ENCODE measurements at regions not wholly inside any gene's neighbourhood (a gene's known extent, or its start where the extent isn't known, plus 50 kb on each side); places are given as distances from the start of the nearest gene placed in this dataset.

GRCh38 chr20:7490288-7490687, 450.0 kb downstream of the HAO1 start:
- Histone ChIP-seq H3K36me3 (no peaks in the 10 kb centered on the region), H3K27ac (no peak overlapping the region), H3K9me3 (ENCODE audit: low read depth) (no peaks in the 10 kb centered on the region), H3K4me1 (ENCODE audit: low read depth) (no peaks in the 10 kb centered on the region), H3K4me3 (no peak overlapping the region), H3K27me3 (no peaks in the 10 kb centered on the region)
- TF ChIP-seq CTCF (IDR thresholded peaks at IDR 0.05; ENCODE audit: low read depth, low read length), result no peak
- no peak for DNase-seq (ENCODE audit: low read depth in 1 of 2, low spot score in 1 of 2)

GRCh38 chr20:7492257-7492656, 448.0 kb downstream of the HAO1 start:
- Histone ChIP-seq H3K4me1 (ENCODE audit: low read depth) (peaks cover 3% of the 10 kb centered on the region), H3K9me3 (ENCODE audit: low read depth) (no peaks in the 10 kb centered on the region), H3K27ac (no peak overlapping the region), H3K27me3 (no peaks in the 10 kb centered on the region), H3K36me3 (no peaks in the 10 kb centered on the region), H3K4me3 (no peak overlapping the region)
- no peak for TF ChIP-seq CTCF (IDR thresholded peaks at IDR 0.05; ENCODE audit: low read depth, low read length)
- no peak for DNase-seq (ENCODE audit: low read depth in 1 of 2, low spot score in 1 of 2)

DNA sequence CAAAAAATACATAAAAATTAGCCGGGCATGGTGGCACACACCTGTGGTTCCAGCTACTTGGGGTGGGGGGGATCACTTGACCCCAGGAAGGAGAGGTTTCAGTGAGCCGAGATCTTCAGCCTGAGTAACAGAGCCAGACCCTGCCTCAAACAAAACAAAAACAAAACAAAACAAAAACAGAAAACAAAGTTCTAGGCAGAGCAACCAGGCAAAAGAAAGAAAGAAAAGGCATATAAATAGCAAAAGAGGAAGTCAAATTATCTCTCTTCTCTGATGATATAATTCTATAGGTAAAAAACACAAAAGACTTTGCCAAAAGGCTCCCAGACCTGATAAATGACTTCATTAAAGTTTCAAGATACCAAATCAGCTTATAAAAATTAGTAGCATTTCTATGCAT, 446.9 kb downstream of the HAO1 start:
- Histone ChIP-seq H3K27ac (no peak overlapping the region), H3K9me3 (ENCODE audit: low read depth) (no peaks in the 10 kb centered on the region), H3K4me3 (no peak overlapping the region), H3K4me1 (ENCODE audit: low read depth) (peaks cover 3% of the 10 kb centered on the region), H3K27me3 (no peaks in the 10 kb centered on the region), H3K36me3 (no peaks in the 10 kb centered on the region)
- DNase-seq (ENCODE audit: low read depth in 1 of 2, low spot score in 1 of 2), result no peak
- no peak for TF ChIP-seq CTCF (IDR thresholded peaks at IDR 0.05; ENCODE audit: low read depth, low read length)

DNA sequence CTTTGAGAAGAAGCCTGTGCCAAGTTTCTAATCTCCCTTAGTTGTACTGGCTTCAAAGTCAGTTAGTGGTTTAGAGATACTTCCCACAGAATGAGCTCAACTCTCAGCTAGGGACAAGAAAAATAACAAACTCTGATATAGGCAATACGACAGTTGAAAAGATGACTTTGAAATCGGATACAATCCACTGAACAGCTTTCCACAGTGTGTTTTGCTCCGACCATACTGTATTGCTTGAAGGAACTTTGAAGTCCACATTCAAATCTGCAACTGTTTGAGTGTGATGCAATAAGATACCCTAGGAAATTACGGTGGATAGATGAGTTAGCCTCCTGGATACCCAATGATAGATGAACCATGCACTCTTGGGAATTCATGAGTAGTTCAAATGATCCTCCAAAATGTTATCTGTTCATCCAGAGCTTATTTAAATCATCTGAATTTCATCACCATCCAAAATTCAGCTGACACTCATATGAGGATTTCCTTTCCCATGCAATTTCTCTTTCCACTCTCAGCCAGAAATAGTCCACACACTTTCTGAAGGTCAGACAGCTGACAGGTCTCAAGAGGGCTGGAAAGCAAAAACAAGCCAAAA, 443.8 kb downstream of the HAO1 start:
- no peak overlapping the region for H3K27ac ChIP-seq
- peaks cover 3% of the 10 kb centered on the region for H3K4me1 ChIP-seq (ENCODE audit: low read depth)
- no peaks in the 10 kb centered on the region for H3K36me3 ChIP-seq
- no peaks in the 10 kb centered on the region for H3K27me3 ChIP-seq
- H3K9me3 ChIP-seq (ENCODE audit: low read depth), result no peaks in the 10 kb centered on the region
- TF ChIP-seq CTCF (IDR thresholded peaks at IDR 0.05; ENCODE audit: low read depth, low read length), result no peak
- no peak overlapping the region for H3K4me3 ChIP-seq
- DNase-seq (ENCODE audit: low read depth in 1 of 2, low spot score in 1 of 2), result peak in 1 of 2 donors; percentile 45

DNA sequence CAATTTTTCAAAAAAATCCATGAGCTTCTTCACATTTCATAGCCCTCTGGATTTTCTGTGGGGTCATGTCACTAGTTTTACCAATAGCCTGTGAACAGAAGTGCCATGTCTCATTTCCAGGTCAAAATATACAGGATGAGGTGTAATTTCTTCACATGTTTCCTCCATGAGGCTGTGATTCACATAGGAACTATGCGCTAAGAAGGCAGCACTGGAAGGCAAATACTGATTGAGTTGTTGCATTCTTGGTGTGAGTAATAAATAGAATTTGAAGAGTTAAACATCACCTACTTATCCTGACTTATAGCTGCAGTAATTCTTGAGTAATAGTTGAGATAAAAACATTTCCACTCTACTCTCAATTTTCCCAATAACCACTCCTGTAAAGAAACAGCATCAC, 442.3 kb downstream of the HAO1 start:
- H3K27me3 ChIP-seq, result no peaks in the 10 kb centered on the region
- TF ChIP-seq CTCF (IDR thresholded peaks at IDR 0.05; ENCODE audit: low read depth, low read length), result no peak
- H3K36me3 ChIP-seq, result no peaks in the 10 kb centered on the region
- H3K27ac ChIP-seq, result no peak overlapping the region
- peak in 1 of 2 donors; percentile 80 for DNase-seq (ENCODE audit: low read depth in 1 of 2, low spot score in 1 of 2)
- H3K4me3 ChIP-seq, result no peak overlapping the region
- H3K9me3 ChIP-seq (ENCODE audit: low read depth), result no peaks in the 10 kb centered on the region
- H3K4me1 ChIP-seq (ENCODE audit: low read depth), result peaks cover 3% of the 10 kb centered on the region

DNA sequence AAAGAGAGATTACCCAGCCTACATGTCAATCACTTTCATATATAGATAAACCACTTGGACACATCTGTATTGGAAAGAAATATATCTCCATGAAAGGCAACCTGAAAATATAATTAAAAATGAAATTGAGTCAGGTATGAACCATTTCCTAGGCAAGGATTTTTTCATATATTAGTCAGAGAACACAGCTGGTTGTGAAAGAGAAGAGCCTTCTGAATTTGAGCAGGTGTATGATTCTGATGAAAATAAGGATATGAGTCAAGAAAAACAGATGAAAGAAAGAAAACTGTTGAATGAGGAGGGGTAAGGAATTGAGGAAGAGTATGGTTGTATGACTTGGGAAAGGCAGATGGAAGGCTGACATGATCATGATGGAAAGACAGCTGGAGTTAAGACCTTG, 441.1 kb downstream of the HAO1 start:
- no peaks in the 10 kb centered on the region for H3K36me3 ChIP-seq
- H3K27me3 ChIP-seq, result no peaks in the 10 kb centered on the region
- H3K27ac ChIP-seq, result no peak overlapping the region
- TF ChIP-seq CTCF (IDR thresholded peaks at IDR 0.05; ENCODE audit: low read depth, low read length), result no peak
- peaks cover 3% of the 10 kb centered on the region for H3K4me1 ChIP-seq (ENCODE audit: low read depth)
- H3K4me3 ChIP-seq, result no peak overlapping the region
- DNase-seq (ENCODE audit: low read depth in 1 of 2, low spot score in 1 of 2), result no peak
- no peaks in the 10 kb centered on the region for H3K9me3 ChIP-seq (ENCODE audit: low read depth)

All from cardiac muscle cell (in vitro differentiated cells and primary cell).